Mesothelial cell of epicardium (in vitro differentiated cells): ENCODE measurements at regions not wholly inside any gene's neighbourhood (a gene's known extent, or its start where the extent isn't known, plus 50 kb on each side); places are given as distances from the start of the nearest gene placed in this dataset.
A peak's percentile ranks its signal among the peaks of the same experiment; 100 is the strongest.

Experiments
- DNase-seq, 2 experiments: peaks; one replicate each; pipeline ENCODE4 v3.0.0; 2021; ENCODE audit warnings: low spot score in 2 of 2; ENCODE audit not compliant: unreplicated experiment in 2 of 2
- H3K27ac Mint-ChIP-seq: 2 replicates; pipeline ENCODE4 v1.8.0; 2021; ENCODE audit warnings: mixed read lengths
- H3K27me3 Mint-ChIP-seq: 2 replicates; pipeline ENCODE4 v1.8.0; 2021; ENCODE audit warnings: low read depth, mixed read lengths
- H3K36me3 Mint-ChIP-seq: 2 replicates; pipeline ENCODE4 v1.8.0; 2021; ENCODE audit warnings: mixed read lengths
- H3K4me1 Mint-ChIP-seq: 2 replicates; pipeline ENCODE4 v1.8.0; 2021; ENCODE audit warnings: mixed read lengths
- H3K4me3 Mint-ChIP-seq: 2 replicates; pipeline ENCODE4 v1.8.0; 2021; ENCODE audit warnings: mild to moderate bottlenecking, moderate library complexity, mixed read lengths
- H3K9me3 Mint-ChIP-seq: 2 replicates; pipeline ENCODE4 v1.8.0; 2021; ENCODE audit warnings: mixed read lengths
- CTCF ChIP-seq: fragments of 200-600 bp; sonication (generic); IDR thresholded peaks from one replicate; pipeline ENCODE4 v1.5.0; 2021; ENCODE audit warnings: antibody characterized with exemption; ENCODE audit not compliant: unreplicated experiment

- Mint-ChIP-seq H3K4me1 (peaks cover 15% of the 10 kb centered on the region), H3K27ac (no peak overlapping the region), H3K27me3 (peaks cover 5% of the 10 kb centered on the region), H3K4me3 (peak overlapping the region; percentile 88), H3K9me3 (peaks cover 9% of the 10 kb centered on the region), H3K36me3 (no peaks in the 10 kb centered on the region)
- TF ChIP-seq CTCF = no peak
- DNase-seq = no peak
Measured at GRCh38 chr3:150220799-150221198, 187.3 kb upstream of the TSC22D2 start.

- Mint-ChIP-seq H3K27me3 (peaks cover 5% of the 10 kb centered on the region), H3K36me3 (no peaks in the 10 kb centered on the region), H3K4me1 (peaks cover 21% of the 10 kb centered on the region), H3K4me3 (no peak overlapping the region), H3K9me3 (peaks cover 9% of the 10 kb centered on the region), H3K27ac (no peak overlapping the region)
- TF ChIP-seq CTCF = no peak
- DNase-seq = no peak
Measured at GRCh38 chr3:150220041-150220440, 188.1 kb upstream of the TSC22D2 start.

GRCh38 chr3:150218841-150219240, 189.3 kb upstream of the TSC22D2 start:
- peaks cover 21% of the 10 kb centered on the region for H3K4me1 Mint-ChIP-seq
- H3K27me3 Mint-ChIP-seq = no peaks in the 10 kb centered on the region
- no peak overlapping the region for H3K27ac Mint-ChIP-seq
- no peak overlapping the region for H3K4me3 Mint-ChIP-seq
- DNase-seq = no peak
- peaks cover 9% of the 10 kb centered on the region for H3K9me3 Mint-ChIP-seq
- TF ChIP-seq CTCF = no peak
- H3K36me3 Mint-ChIP-seq = no peaks in the 10 kb centered on the region

- peaks cover 21% of the 10 kb centered on the region for H3K4me1 Mint-ChIP-seq
- peaks cover 2% of the 10 kb centered on the region for H3K27me3 Mint-ChIP-seq
Measured at GRCh38 chr3:150218236-150218635, 189.9 kb upstream of the TSC22D2 start.

GRCh38 chr3:150217691-150218090, 190.4 kb upstream of the TSC22D2 start:
- Mint-ChIP-seq H3K27ac (no peak overlapping the region), H3K27me3 (peaks cover 2% of the 10 kb centered on the region), H3K4me1 (peaks cover 21% of the 10 kb centered on the region), H3K9me3 (peaks cover 9% of the 10 kb centered on the region), H3K36me3 (no peaks in the 10 kb centered on the region), H3K4me3 (no peak overlapping the region)
- no peak for TF ChIP-seq CTCF
- DNase-seq = no peak

More at GRCh38 chr3:150218236-150218635, 189.9 kb upstream of the TSC22D2 start:
- no peak for TF ChIP-seq CTCF
- Mint-ChIP-seq H3K36me3 (no peaks in the 10 kb centered on the region), H3K4me3 (no peak overlapping the region), H3K9me3 (peaks cover 9% of the 10 kb centered on the region), H3K27ac (no peak overlapping the region)
- DNase-seq = no peak
